NOMO-1 treated with dmso at 0.1 percent for 144 hours (cell line): ENCODE measurements at regions not wholly inside any gene's neighbourhood (a gene's known extent, or its start where the extent isn't known, plus 50 kb on each side); places are given as distances from the start of the nearest gene placed in this dataset.

ENCODE experiments used
- DNase-seq: peaks from one replicate; lab custom pipeline; 2025; ENCODE audit not compliant: unreplicated experiment; lab: John Stamatoyannopoulos, UW

- no peak for DNase-seq
These were observed 66.7 kb upstream of the RMDN2 start for GRCh38 chr2:37858400-37858711.

GRCh38 chr2:37858725-37859267 lies 66.3 kb upstream of the RMDN2 start:
- DNase-seq = no peak

GRCh38 chr2:37862620-37863019 lies 62.5 kb upstream of the RMDN2 start:
- DNase-seq = no peak

GRCh38 chr2:37864217-37864616 lies 60.9 kb upstream of the RMDN2 start:
- DNase-seq = no peak

GRCh38 chr2:37865640-37866039 lies 59.4 kb upstream of the RMDN2 start:
- no peak for DNase-seq

- DNase-seq = no peak
These were observed 58.7 kb upstream of the RMDN2 start for GRCh38 chr2:37866171-37866934.

GRCh38 chr2:37867166-37867565 lies 57.9 kb upstream of the RMDN2 start:
- no peak for DNase-seq

- DNase-seq = no peak
These were observed 56.2 kb upstream of the RMDN2 start for GRCh38 chr2:37868866-37869265.

GRCh38 chr2:37869304-37869703 lies 55.8 kb upstream of the RMDN2 start:
- no peak for DNase-seq

GRCh38 chr2:37869771-37870170 lies 55.3 kb upstream of the RMDN2 start:
- DNase-seq = no peak

- DNase-seq = no peak
These were observed 54.3 kb upstream of the RMDN2 start for GRCh38 chr2:37870829-37871228.

- no peak for DNase-seq
These were observed 53.5 kb upstream of the RMDN2 start for GRCh38 chr2:37871456-37872191.

GRCh38 chr2:37872192-37872750 lies 52.8 kb upstream of the RMDN2 start:
- no peak for DNase-seq

- DNase-seq = no peak
These were observed 51.9 kb upstream of the RMDN2 start for GRCh38 chr2:37873229-37873628.

- no peak for DNase-seq
These were observed 51.2 kb upstream of the RMDN2 start for GRCh38 chr2:37873749-37874330.

GRCh38 chr2:37874470-37874869 lies 50.6 kb upstream of the RMDN2 start:
- DNase-seq = no peak
